Karpas-422 (cell line): ENCODE measurements at regions not wholly inside any gene's neighbourhood (a gene's known extent, or its start where the extent isn't known, plus 50 kb on each side); places are given as distances from the start of the nearest gene placed in this dataset.
"Not testable (repeated sequence)": the region's sequence is repeated elsewhere in the genome, so short reads cannot be mapped to it uniquely, and the experiment has no call there.

Experiments used
- DNase-seq: peaks from one replicate; pipeline ENCODE4 v3.0.0-alpha.2; 2015
- H2AFZ ChIP-seq: fragments of 200-600 bp; sonication (generic); 2 replicates; pipeline ENCODE4 v1.6.1; 2014; ENCODE audit warnings: antibody characterized with exemption, low read length, mixed read lengths
- H3K27ac ChIP-seq: fragments of 200-600 bp; sonication (generic); 2 replicates; pipeline ENCODE4 v1.5.1; 2014; ENCODE audit warnings: mild to moderate bottlenecking, low read length, moderate library complexity
- H3K27me3 ChIP-seq: fragments of 200-600 bp; sonication (generic); 2 replicates; pipeline ENCODE4 v1.6.1; 2014; ENCODE audit warnings: low read length, mixed read lengths
- H3K36me3 ChIP-seq: fragments of 200-600 bp; sonication (generic); 2 replicates; pipeline ENCODE4 v1.6.1; 2014; ENCODE audit warnings: low read length, mixed read lengths; ENCODE audit not compliant: insufficient read depth
- H3K4me1 ChIP-seq: fragments of 200-600 bp; sonication (generic); 2 replicates; pipeline ENCODE4 v1.6.1; 2014; ENCODE audit warnings: mild to moderate bottlenecking, low read length, mixed read lengths
- H3K4me2 ChIP-seq: fragments of 200-600 bp; sonication (generic); 2 replicates; pipeline ENCODE4 v1.6.1; 2014; ENCODE audit warnings: low read length, low read depth, mild to moderate bottlenecking; ENCODE audit not compliant: poor library complexity, severe bottlenecking
- H3K4me3 ChIP-seq: fragments of 200-600 bp; sonication (generic); 2 replicates; pipeline ENCODE4 v1.5.1; 2014; ENCODE audit warnings: mild to moderate bottlenecking, antibody characterized with exemption, low read length, mixed read lengths
- H3K79me2 ChIP-seq: fragments of 200-600 bp; sonication (generic); 2 replicates; pipeline ENCODE4 v1.6.1; 2014; ENCODE audit warnings: mild to moderate bottlenecking, low read length, mixed read lengths
- H3K9ac ChIP-seq: fragments of 200-600 bp; sonication (generic); 2 replicates; pipeline ENCODE4 v1.6.0; 2014; ENCODE audit warnings: low read length
- H3K9me2 ChIP-seq: fragments of 200-600 bp; sonication (generic), shearing (Covaris generic); replicated peaks from 2 replicates; pipeline ENCODE4 v1.6.0; 2014; ENCODE audit warnings: mild to moderate bottlenecking, low read length, moderate library complexity; ENCODE audit not compliant: insufficient read depth
- H3K9me3 ChIP-seq: fragments of 300-700, 200-600 bp; sonication (generic); 2 replicates; pipeline ENCODE4 v1.6.1; 2014; ENCODE audit warnings: low read length, mixed read lengths
- H4K20me1 ChIP-seq: fragments of 200-600 bp; sonication (generic); 2 replicates; pipeline ENCODE4 v1.6.1; 2014; ENCODE audit warnings: mild to moderate bottlenecking, antibody characterized with exemption, low read length, low read depth; ENCODE audit not compliant: insufficient read depth

DNA sequence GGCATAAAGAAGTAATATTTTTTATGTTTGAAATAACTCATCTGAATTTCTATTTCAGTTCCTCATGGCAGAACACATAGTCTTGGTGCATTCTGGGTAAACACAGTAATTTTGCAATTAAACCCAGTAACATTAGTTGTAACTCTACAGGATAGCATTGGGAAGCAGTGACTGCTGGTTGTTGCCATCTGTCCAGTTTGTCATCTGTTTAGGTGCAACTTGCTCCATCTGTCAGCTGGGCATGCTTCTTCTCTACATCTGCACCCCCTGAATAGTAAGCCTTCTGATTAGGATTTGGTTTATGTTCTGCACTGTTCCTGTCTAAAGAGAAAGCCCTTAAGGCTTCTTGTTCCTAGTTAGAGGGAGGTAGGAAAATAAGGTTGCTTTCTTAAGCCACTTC is 63.5 kb upstream of the CSNK1A1L start:
- no peaks in the 10 kb centered on the region for H3K36me3 ChIP-seq
- H3K9me3 ChIP-seq = no peaks in the 10 kb centered on the region
- H3K4me3 ChIP-seq = no peak overlapping the region
- no peak overlapping the region for H2AFZ ChIP-seq
- no peaks in the 10 kb centered on the region for H4K20me1 ChIP-seq
- no peaks in the 10 kb centered on the region for H3K4me1 ChIP-seq
- H3K9me2 ChIP-seq = no peaks in the 10 kb centered on the region
- H3K27ac ChIP-seq = no peak overlapping the region
- H3K79me2 ChIP-seq = no peaks in the 10 kb centered on the region
- H3K27me3 ChIP-seq = 0 out of 2 replicates have a peak, but pooled peaks cover 3% of the 10 kb centered on the region
- no peak overlapping the region for H3K9ac ChIP-seq
- no peak overlapping the region for H3K4me2 ChIP-seq
- no peak for DNase-seq

GRCh38 chr13:37168151-37168550 is 62.7 kb upstream of the CSNK1A1L start:
- no peaks in the 10 kb centered on the region for H3K9me2 ChIP-seq
- no peak for DNase-seq
- H4K20me1 ChIP-seq = no peaks in the 10 kb centered on the region
- no peaks in the 10 kb centered on the region for H3K4me1 ChIP-seq
- H3K79me2 ChIP-seq = no peaks in the 10 kb centered on the region
- H3K27ac ChIP-seq = no peak overlapping the region
- no peaks in the 10 kb centered on the region for H3K9me3 ChIP-seq
- H3K36me3 ChIP-seq = no peaks in the 10 kb centered on the region
- 0 out of 2 replicates have a peak, but pooled peaks cover 3% of the 10 kb centered on the region for H3K27me3 ChIP-seq
- no peak overlapping the region for H3K4me3 ChIP-seq
- H3K4me2 ChIP-seq = no peak overlapping the region
- no peak overlapping the region for H3K9ac ChIP-seq
- no peak overlapping the region for H2AFZ ChIP-seq

- Histone ChIP-seq H3K27ac (no peak overlapping the region), H3K27me3 (no peaks in the 10 kb centered on the region), H3K79me2 (no peaks in the 10 kb centered on the region), H2AFZ (no peak overlapping the region), H3K9ac (no peak overlapping the region), H3K4me3 (no peak overlapping the region), H3K4me2 (no peak overlapping the region), H3K9me3 (no peaks in the 10 kb centered on the region), H3K9me2 (no peaks in the 10 kb centered on the region), H3K36me3 (no peaks in the 10 kb centered on the region), H3K4me1 (no peaks in the 10 kb centered on the region), H4K20me1 (no peaks in the 10 kb centered on the region)
- DNase-seq = no peak
These were observed 59.2 kb upstream of the CSNK1A1L start for GRCh38 chr13:37164635-37165034.

DNA sequence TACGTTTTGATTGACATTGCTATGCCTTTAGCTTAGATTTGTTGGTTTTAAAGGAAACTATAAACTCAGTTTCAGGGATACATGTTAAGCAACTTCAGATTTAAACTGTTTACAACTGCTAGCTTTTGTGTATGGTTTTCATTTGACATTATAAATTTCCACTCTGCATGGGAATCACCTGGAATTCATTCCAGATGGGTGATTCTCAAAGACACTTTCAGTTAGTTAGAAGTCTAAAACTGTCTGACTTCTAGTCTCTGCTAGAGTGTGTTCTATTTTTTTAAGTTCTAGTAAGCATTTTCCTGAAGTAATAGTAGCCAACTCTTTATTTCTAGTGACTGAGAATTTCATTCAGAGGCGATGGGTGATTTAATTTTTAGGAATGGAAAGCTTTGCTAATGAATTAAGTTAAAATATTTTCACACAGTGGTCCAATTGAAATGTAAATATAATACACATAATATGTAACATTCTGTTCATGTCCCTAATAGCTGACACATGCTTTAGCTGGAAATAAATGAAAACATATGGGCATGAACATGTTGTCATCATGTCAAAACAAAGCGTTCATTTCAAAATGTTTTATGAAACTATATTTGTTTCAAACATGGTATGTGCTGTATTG is 58.3 kb upstream of the CSNK1A1L start:
- Histone ChIP-seq H3K9me3 (no peaks in the 10 kb centered on the region), H3K4me1 (no peaks in the 10 kb centered on the region), H3K4me2 (no peak overlapping the region), H3K79me2 (no peaks in the 10 kb centered on the region), H3K4me3 (no peak overlapping the region), H2AFZ (no peak overlapping the region), H3K9me2 (no peaks in the 10 kb centered on the region), H3K9ac (no peak overlapping the region), H4K20me1 (no peaks in the 10 kb centered on the region), H3K36me3 (no peaks in the 10 kb centered on the region), H3K27ac (no peak overlapping the region), H3K27me3 (no peaks in the 10 kb centered on the region)
- DNase-seq = no peak

GRCh38 chr13:37158481-37158880 is 53.0 kb upstream of the CSNK1A1L start:
- H3K9me2 ChIP-seq = no peaks in the 10 kb centered on the region
- no peaks in the 10 kb centered on the region for H3K36me3 ChIP-seq
- no peak overlapping the region for H3K9ac ChIP-seq
- no peaks in the 10 kb centered on the region for H3K79me2 ChIP-seq
- no peaks in the 10 kb centered on the region for H3K27me3 ChIP-seq
- H3K4me2 ChIP-seq = no peak overlapping the region
- no peaks in the 10 kb centered on the region for H3K4me1 ChIP-seq
- no peak overlapping the region for H3K4me3 ChIP-seq
- DNase-seq = no peak
- no peaks in the 10 kb centered on the region for H3K9me3 ChIP-seq
- no peak overlapping the region for H3K27ac ChIP-seq
- H2AFZ ChIP-seq = no peak overlapping the region
- no peaks in the 10 kb centered on the region for H4K20me1 ChIP-seq

- not testable (repeated sequence) for H4K20me1 ChIP-seq, H3K4me1 ChIP-seq, H3K4me3 ChIP-seq, H3K27me3 ChIP-seq, H3K9me3 ChIP-seq, DNase-seq, H3K9ac ChIP-seq, H3K9me2 ChIP-seq, H3K36me3 ChIP-seq, H3K79me2 ChIP-seq, H2AFZ ChIP-seq, H3K27ac ChIP-seq, H3K4me2 ChIP-seq
These were observed 50.2 kb upstream of the CSNK1A1L start for GRCh38 chr13:37155613-37156097.
